GM19193 (cell line): ENCODE measurements at regions not wholly inside any gene's neighbourhood (a gene's known extent, or its start where the extent isn't known, plus 50 kb on each side); places are given as distances from the start of the nearest gene placed in this dataset.

Experiments used
- POLR2A ChIP-seq: IDR thresholded peaks from 4 replicates; pipeline ENCODE4 v1.6.1; 2011; ENCODE audit not compliant: insufficient read depth, insufficient read length; ENCODE audit errors: extremely low read depth

DNA sequence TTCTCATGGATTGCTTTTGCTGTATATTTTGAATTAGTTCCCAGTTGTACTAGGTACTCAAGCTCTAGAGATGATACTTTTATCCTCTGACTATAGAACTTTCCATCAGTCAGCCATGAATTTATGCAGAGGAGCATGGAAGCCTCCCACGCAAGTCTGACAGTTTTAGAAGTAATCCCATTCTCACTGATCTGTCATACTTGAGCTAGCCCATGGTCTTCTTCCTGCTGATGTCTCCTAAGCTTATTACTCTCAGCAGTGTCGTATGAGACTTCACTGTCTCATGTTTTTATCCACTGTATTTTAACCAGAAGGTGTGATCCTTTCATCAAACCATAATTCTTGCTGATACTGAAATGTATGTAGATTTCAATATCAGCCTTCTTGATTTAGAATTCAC lies 715.2 kb upstream of the MARCKS start:
- TF ChIP-seq POLR2A, result no peak

DNA sequence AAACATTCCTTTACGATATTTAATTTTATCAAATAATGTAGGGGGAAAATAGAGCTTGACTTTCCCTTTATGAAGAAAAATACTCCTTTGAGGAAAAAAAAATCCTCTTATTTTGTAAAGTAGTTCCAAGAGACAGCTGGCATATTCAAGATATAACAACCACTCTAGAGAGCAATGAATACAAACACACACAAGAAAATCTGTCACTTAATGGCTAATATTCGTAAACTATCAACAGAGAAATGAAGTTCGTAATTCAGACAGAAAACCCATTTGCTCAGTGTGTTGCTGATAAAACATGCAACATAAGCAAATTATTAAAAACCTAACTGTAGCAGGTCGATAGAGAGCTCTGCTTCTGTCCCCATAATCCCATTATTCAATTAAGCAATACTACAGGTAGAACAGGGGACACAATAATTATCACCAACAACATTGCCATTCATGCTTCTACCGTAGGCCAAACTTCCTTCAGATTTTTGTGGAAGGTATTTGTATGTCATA lies 714.4 kb upstream of the MARCKS start:
- TF ChIP-seq POLR2A, result no peak

DNA sequence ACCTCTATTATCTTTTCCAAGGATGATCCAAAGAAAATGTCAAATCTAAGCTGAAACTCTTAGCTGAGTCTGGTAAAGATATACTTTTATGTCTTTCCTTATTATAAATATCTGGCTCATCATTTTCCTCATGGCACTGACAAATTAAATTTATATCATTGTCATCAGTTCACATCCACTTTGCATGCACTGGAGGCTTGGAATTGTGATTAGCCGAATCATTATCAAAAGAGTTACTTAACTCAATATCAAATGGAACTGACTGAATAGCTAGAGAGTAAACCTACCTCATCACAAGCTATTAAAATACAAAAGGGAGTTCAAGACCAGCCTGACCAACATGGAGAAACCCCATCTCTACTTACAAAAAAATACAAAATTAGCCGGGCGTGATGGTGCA lies 713.9 kb upstream of the MARCKS start:
- no peak for TF ChIP-seq POLR2A

DNA sequence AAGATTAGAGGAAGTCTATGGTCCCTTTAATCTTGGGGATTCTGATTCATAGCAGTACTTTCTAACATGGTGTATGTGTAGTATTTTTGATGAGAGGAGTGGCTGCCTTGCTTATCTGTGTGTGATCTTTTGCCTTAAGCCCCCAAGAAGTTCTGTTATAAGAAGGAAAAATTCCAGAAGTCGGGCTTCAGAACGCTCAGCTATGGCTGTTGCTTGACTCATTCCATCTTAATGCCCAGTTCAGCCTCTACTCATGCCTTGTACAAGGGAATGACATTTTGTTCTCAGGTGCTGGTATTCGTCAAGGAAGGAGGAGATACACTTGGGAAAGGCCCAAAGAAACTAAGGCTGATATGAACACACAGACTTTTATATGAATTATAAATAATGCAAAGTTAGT lies 713.0 kb upstream of the MARCKS start:
- no peak for TF ChIP-seq POLR2A

DNA sequence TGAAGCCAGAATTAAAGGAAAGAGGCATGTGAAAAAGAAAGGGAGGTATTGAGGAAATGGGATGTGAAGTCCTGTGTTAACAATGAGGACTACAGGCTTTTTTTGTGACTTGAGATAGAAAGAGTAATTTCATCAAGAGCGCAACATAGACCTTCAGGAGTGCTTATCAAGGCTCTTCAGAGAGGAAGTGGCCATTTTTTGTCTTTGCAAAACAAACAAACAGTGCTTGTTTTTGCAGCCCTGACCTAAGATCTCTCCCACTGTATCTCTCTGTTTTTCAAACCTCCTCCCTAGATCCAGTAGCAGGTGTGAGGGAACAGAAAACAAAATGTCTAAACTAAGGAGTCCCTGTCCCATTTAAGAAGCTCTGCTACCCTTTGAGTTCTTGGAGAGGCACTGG lies 710.3 kb upstream of the MARCKS start:
- no peak for TF ChIP-seq POLR2A

DNA sequence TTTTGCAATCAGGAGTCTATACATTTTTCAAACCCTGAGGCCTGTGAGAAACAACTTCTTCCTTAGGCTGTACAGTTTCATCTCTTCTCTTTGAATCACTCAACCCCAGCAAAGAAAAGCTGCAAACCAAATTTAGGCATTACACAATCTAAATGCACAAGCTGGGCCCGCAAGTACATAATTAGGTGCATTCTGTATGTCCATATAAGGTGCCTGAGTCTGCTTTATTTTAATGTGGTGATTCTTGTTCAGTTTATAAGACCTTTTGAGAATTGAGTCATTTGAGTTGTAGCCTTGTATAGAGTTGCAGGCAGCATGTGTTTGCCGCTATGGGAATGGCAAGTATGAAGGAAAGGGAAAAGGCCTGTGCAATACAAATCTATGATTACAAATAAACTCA lies 709.6 kb upstream of the MARCKS start:
- TF ChIP-seq POLR2A, result no peak

DNA sequence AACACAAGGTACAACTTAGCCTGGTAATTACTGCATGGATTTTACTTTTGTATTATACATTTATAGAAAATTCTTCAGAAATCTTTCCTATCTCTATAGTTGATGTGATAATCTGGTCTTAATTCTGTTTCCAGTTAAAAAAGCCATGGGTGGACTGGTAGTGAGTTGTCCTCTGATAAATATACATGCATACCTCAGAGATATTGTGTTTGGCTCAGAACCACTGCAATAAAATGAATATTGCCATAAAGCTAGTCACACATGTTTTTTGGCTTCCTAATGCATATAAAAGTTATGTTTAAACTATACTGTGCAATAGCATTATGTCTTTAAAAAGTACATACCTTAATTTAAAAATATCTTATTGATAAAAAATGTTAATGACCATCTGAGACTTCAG lies 708.6 kb upstream of the MARCKS start:
- no peak for TF ChIP-seq POLR2A

DNA sequence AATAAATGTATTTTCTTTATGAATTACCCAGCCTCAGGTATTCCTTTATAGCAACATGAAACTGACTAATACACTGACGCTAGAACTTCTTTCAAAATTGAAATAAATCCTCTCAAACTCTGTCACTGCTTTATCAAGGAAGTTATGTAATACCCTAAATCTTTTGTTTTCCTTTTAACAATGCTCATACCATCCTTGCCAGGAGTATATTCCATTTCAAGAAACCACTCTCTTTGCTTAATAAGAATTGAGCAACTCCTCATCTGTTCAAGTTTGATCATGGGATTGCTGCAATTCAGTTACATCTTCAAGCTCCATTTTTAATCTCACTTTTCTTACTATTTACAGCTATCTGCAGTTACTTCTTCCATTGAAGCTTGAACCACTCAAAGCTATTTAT lies 707.6 kb upstream of the MARCKS start:
- TF ChIP-seq POLR2A, result no peak

DNA sequence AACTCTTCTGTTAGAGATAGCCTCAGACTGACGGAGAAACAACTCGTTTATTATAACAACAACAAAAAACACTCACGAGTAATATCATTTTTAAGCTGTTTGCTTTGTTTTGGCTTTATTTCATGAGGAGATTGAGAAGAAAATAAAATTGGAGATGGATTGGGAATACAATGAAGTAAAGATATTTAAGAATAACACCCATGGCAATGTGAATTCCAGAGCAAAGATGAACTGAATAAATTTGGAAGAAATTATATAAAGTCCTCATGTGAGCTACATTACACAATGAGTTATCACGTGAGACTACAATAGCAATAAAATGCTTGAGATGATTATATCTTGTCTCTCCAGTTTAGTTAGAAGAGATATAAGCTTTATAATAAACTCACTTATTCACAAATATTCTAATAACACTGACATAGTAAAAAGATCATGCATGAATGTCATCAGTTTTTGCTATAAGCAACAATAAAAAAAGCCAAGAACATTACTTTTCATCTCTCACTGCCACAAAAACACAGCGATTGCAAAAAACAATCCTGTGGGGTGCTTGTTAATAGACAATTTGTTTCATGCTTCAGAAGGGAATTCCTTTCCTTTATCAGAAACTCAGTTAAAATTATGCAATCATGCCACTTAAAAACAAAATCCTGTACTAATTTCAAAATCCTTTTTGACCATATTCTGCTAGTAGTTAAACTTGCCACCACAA lies 696.7 kb upstream of the MARCKS start:
- TF ChIP-seq POLR2A, result no peak

DNA sequence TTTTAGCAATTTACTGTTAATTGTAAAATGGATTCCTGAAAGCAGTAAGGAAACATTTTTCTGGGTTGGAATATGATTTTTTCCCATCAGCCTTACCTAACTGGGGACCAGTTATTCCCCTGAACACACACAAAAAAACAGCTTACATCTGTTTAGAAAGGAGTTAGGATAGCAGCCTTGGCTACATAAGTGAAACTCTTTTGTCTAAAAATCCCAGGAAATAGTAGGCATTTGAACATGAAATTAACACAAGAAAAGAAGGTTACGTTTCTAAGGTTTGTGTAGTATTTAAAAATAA lies 696.2 kb upstream of the MARCKS start:
- no peak for TF ChIP-seq POLR2A

DNA sequence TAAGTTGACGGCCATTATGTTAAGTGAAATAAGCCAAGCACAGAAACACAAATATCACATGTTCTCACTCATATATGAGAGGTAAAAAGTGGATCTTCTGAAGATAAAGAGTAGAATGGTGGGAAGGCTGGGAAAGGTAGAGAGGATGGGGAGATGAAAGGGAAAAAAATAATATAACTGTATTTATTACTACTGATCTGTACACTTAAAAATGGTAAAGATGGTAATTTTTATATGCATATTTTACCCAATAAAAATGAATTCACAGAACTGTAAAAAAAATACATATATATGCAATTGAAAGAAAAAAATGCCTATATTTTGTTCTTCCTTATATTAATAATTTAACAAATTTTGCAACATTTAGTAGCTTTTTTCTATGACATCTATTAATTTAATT lies 694.4 kb upstream of the MARCKS start:
- no peak for TF ChIP-seq POLR2A

DNA sequence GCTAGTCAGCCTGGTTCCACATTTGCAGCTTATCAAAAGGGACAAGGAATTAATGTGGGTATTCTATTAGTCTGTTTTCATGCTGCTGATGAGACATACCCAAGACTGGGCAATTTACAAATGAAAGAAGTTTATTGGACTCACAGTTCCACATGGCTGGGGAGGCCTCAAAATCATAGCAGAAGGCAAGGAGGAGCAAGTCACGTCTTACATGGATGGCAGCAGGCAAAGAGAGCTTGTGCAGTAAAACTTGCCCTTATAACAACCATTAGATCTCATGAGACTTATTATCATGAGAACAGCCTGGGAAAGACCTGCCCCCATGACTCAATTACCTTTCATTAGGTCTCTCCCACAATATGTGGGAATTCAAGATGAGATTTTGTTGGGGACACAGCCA lies 689.1 kb upstream of the MARCKS start:
- TF ChIP-seq POLR2A, result no peak

DNA sequence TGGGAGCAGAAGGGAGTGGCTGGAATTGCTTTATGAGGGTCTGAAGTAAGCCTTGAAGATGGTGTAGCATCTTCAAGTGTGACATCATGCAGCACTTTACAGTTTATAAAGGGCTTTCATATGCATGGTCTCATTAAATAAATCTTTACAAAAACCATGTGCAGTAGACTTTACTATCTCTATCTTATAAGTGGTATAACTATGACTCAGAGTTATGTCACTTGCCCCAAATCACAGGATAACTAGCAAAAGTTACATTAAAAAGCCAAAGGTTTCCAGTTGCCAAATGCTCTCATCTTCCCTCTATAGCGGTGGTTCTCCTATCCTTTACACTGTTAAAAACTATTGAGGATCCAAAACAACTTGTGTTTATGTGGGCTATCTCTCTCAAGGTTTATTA lies 687.7 kb upstream of the MARCKS start:
- no peak for TF ChIP-seq POLR2A

DNA sequence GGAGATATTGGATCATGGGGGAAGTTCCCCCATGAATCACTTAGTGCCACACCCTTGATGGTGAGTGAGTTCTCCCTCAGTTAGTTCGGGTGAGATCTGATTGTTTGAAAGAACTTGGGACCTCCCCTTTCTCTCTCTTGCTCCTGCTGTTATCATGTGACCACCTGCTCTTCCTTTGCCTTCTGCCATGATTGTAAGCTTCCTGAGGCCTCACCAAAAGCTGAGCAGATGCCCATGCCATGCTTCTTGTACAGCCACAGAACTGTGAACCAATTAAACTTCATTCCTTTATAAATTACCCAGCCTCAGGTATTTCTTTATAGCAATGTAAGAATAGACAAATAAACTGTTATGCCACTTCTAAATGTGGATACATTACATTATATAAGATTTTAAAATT lies 686.7 kb upstream of the MARCKS start:
- TF ChIP-seq POLR2A, result no peak

DNA sequence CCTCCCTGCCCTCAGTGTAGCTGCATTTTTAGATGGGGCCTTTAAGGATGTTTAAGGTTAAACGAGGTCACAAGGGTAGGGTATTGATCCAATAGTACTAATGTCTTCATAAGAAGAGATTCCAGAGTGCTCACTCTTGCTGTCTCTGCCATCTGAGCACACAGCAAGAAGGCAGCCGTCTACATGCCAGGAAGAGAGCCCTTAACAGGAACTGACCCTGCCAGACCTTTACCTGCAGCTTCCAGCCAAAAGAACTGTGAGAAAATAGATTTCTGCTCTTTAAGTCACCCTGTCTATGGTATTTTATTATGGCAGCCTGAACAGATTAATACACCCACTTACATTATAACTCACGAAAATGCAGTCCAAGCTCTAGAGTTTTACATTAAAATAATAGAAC lies 685.3 kb upstream of the MARCKS start:
- TF ChIP-seq POLR2A, result no peak

DNA sequence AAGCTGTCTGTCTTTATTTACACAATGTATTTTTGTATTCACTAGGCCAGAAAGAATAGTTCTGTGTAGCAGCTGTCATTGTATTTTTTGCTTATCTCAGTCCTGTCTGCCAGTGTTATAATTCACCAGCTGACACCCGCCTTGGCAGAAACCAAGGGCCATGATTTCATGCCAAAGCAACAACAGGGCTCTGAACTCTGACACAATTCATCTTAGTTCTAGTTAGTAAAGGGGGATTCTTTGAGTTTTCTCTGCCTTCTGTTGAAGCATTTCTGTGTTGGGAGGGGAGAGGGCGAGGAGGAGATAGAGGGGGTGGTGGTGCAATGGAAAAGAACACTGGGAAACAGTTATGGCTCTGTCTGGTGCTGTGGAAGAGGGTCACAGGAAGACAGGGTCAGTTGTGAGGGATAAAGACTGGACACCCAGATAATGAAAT lies 684.6 kb upstream of the MARCKS start:
- no peak for TF ChIP-seq POLR2A

DNA sequence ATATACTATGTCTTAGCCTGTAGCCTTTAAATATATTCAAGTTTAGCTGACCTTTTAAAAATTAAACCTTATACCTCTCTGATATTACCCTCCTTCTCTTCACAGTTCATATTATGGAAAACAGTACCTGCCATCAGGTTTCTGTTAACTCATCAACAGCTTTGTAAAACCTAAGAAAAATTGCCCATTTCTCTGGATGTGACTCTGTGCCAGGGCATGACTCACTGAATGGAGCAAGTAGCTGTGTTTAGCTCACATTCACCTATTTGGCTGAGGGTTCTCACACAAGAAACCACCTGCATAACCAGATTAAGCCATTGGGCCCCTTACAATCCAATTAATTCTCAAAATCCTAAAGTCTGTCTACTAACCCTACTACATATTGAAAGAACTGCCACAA lies 678.8 kb upstream of the MARCKS start:
- TF ChIP-seq POLR2A, result no peak

DNA sequence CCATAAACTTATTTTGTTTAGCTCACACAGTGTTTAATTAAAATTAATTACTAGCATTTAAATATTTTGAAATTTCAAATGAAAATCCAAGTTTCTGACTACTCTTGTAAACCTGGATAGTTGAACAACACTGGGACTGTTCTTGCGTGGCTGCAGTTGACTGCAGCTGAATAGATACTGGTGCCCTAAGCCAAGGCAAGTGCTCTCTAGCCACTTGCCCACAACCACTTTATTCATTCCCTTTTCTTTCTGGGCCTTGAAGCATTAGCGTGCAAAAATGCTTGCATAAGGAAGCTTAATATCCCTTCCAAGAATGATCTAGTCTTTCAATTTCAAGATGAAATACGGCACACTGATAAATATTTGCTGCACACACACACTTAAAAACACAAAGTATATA lies 676.0 kb upstream of the MARCKS start:
- no peak for TF ChIP-seq POLR2A

DNA sequence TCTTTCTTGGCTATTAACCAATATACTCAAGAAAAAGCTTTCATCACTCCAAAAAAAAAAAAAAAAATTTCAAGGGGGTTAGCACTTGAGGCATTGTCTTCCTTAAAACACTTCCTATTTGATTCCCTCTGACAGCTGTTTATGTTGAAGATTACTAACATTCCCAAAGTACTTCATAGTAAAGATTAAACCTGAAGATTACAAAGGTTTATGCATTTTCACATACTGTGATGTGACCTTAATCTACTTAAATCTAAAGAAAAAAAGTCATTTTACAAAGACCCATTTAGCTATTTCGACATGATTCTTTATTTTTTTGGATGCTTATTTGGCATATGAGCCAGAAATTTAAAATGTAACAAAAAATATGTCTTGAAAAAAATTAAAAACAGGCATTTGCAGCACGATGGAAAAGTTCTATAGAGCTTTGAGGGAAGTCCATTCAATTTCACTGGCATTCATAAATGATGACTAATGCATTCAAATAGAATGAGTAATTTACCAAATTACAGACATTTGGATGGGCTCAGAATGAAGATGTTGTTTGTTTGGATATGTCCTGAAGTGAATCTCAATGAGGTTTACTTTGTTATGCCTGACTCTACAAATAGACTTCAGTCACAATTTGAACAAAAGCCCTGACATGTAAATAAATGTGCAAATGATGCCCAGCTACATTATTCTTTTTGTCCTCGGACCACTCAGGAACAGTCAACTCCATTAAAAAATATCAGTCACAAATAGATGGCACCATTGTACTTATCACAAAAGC lies 674.6 kb upstream of the MARCKS start:
- TF ChIP-seq POLR2A, result no peak
